HG02588 (cell line): ENCODE measurements at regions not wholly inside any gene's neighbourhood (a gene's known extent, or its start where the extent isn't known, plus 50 kb on each side); places are given as distances from the start of the nearest gene placed in this dataset.
"Not testable (repeated sequence)": the region's sequence is repeated elsewhere in the genome, so short reads cannot be mapped to it uniquely, and the experiment has no call there.

Experiments used
- ATAC-seq: cut with Tn5 transposase; IDR thresholded peaks from one replicate; pipeline ENCODE4 v1.9.1; 2021; ENCODE audit warnings: mild to moderate bottlenecking, moderate library complexity; ENCODE audit not compliant: unreplicated experiment

- ATAC-seq = no peak
Measured at GRCh38 chr3:153369561-153370374, 207.7 kb downstream of the RAP2B start.

GRCh38 chr3:153370680-153371079 lies 208.7 kb downstream of the RAP2B start:
- no peak for ATAC-seq

GRCh38 chr3:153372326-153372725 lies 210.3 kb downstream of the RAP2B start:
- ATAC-seq = no peak

GRCh38 chr3:153373606-153374005 lies 211.6 kb downstream of the RAP2B start:
- no peak for ATAC-seq

GRCh38 chr3:153378366-153378765 lies 216.3 kb downstream of the RAP2B start:
- not testable (repeated sequence) for ATAC-seq

GRCh38 chr3:153379516-153379915 lies 217.5 kb downstream of the RAP2B start:
- no peak for ATAC-seq

GRCh38 chr3:153385343-153385742 lies 223.3 kb downstream of the RAP2B start:
- ATAC-seq = no peak

GRCh38 chr3:153392363-153392762 lies 230.3 kb downstream of the RAP2B start:
- no peak for ATAC-seq

GRCh38 chr3:153394017-153394416 lies 232.0 kb downstream of the RAP2B start:
- ATAC-seq = no peak

- no peak for ATAC-seq
Measured at GRCh38 chr3:153396581-153396980, 234.6 kb downstream of the RAP2B start.

- ATAC-seq = no peak
Measured at GRCh38 chr3:153397794-153398193, 235.8 kb downstream of the RAP2B start.

- ATAC-seq = peak; percentile 76
Measured at GRCh38 chr3:153399636-153400035, 237.6 kb downstream of the RAP2B start.

- no peak for ATAC-seq
Measured at GRCh38 chr3:153400641-153401040, 238.6 kb downstream of the RAP2B start.

- no peak for ATAC-seq
Measured at GRCh38 chr3:153404157-153404556, 242.1 kb downstream of the RAP2B start.

- not testable (repeated sequence) for ATAC-seq
Measured at GRCh38 chr3:153405320-153405719, 243.3 kb downstream of the RAP2B start.

- no peak for ATAC-seq
Measured at GRCh38 chr3:153410517-153410916, 248.5 kb downstream of the RAP2B start.

- no peak for ATAC-seq
Measured at GRCh38 chr3:153414982-153415381, 253.0 kb downstream of the RAP2B start.

GRCh38 chr3:153422314-153422713 lies 260.3 kb downstream of the RAP2B start:
- ATAC-seq = no peak

GRCh38 chr3:153423820-153424219 lies 261.8 kb downstream of the RAP2B start:
- not testable (repeated sequence) for ATAC-seq

GRCh38 chr3:153426344-153426743 lies 264.3 kb downstream of the RAP2B start:
- no peak for ATAC-seq

GRCh38 chr3:153426803-153427202 lies 264.8 kb downstream of the RAP2B start:
- no peak for ATAC-seq

- ATAC-seq = no peak
Measured at GRCh38 chr3:153429821-153430220, 267.8 kb downstream of the RAP2B start.

- ATAC-seq = no peak
Measured at GRCh38 chr3:153431076-153431475, 269.1 kb downstream of the RAP2B start.
